Adrenal gland (tissue), 9 donors: ENCODE measurements at regions not wholly inside any gene's neighbourhood (a gene's known extent, or its start where the extent isn't known, plus 50 kb on each side); places are given as distances from the start of the nearest gene placed in this dataset.

Experiments used
- DNase-seq, 7 donors: peaks; one replicate each; pipeline ENCODE4 v3.0.0-alpha.2; 2019 to 2020
- H3K27ac ChIP-seq, 5 donors: fragments of 200-600 bp; sonication (generic) in 4 of 5; 1 replicate in 3 of 5; 2 replicates in 2 of 5; pipeline versions ENCODE4 v1.5.1 to v1.8.0; 2016 to 2020; ENCODE audit warnings: mild to moderate bottlenecking in 1 of 5
- H3K27me3 ChIP-seq: fragments of 200-600 bp; 2 replicates; pipeline ENCODE4 v1.8.0; 2021
- H3K36me3 ChIP-seq, 2 donors: fragments of 200-600 bp; replicated peaks in 1 of 2; 1 replicate in 1 of 2; 2 replicates in 1 of 2; pipeline versions ENCODE4 v1.5.1 to v1.8.0; 2018 to 2022
- H3K4me1 ChIP-seq, 2 donors: fragments of 200-600 bp; replicated peaks in 1 of 2; 1 replicate in 1 of 2; 2 replicates in 1 of 2; pipeline versions ENCODE4 v1.5.1 to v1.8.0; 2018 to 2021
- H3K4me3 ChIP-seq, 4 donors: fragments of 200-600 bp; sonication (generic) in 3 of 4; one replicate each; pipeline ENCODE4 v1.5.1; 2016 to 2018
- H3K9me3 ChIP-seq, 3 donors: fragments of 200-600 bp; sonication (generic) in 1 of 3; replicated peaks in 1 of 3; 1 replicate in 2 of 3; 2 replicates in 1 of 3; pipeline versions ENCODE4 v1.5.1 to v1.8.0; 2016 to 2021
- CTCF ChIP-seq, 6 experiments: fragments of 450-650 bp in 4 of 6; fragments of 200-600 bp in 2 of 6; sonication (generic) in 1 of 6; IDR thresholded peaks; 1 replicate in 5 of 6; 2 replicates in 1 of 6; pipeline versions ENCODE4 v1.5.1 to v1.8.0; 2016 to 2021; ENCODE audit warnings: antibody characterized with exemption in 6 of 6, mild to moderate bottlenecking in 2 of 6, moderate library complexity in 1 of 6
- POLR2A ChIP-seq, 2 donors: fragments of 450-650 bp; IDR thresholded peaks; one replicate each; pipeline ENCODE4 v1.6.1; 2017; ENCODE audit warnings: antibody characterized with exemption in 2 of 2, mild to moderate bottlenecking in 2 of 2, moderate library complexity in 1 of 2
- WGBS, 4 donors: extraction: QIAGEN DNeasy Blood & Tissue Kit in 2 of 4; methylation state at CpG; one replicate each; pipeline versions ENCODE4 v1.1.5 to v1.1.7; 2013 to 2017; 5-methylcytosine and 5-hydroxymethylcytosine counted together
- intact Hi-C, 2 donors: fragments of 100-400 bp; cut with DNase I; formaldehyde crosslinking; loops; one replicate each; pipeline versions ENCODE4 v1.14.1 to v1.15.0; 2022 to 2023
- donor health status: healthy with polysubstance abuse.
- donor health status: Bipolar disorder and iron deficiency.
- donor health status: DM: yes; HTN: yes; CAD: no.
- donor health status: DM: no; HTN: no; CAD: no.
- donor health status: DM: no; HTN: no; CAD: no.

GRCh38 chr5:30524428-30524827, 669.1 kb upstream of the CDH6 start:
- Histone ChIP-seq H3K9me3 (no peaks in the 10 kb centered on the region), H3K36me3 (no peaks in the 10 kb centered on the region), H3K4me3 (no peak overlapping the region), H3K4me1 (no peaks in the 10 kb centered on the region), H3K27me3 (no peaks in the 10 kb centered on the region), H3K27ac (no peak overlapping the region)
- 84 to 92% (median 88%) methylated on average over 6 of the region's 6 CpGs for WGBS, 4 donors
- DNase-seq: no peak
- intact Hi-C loops: no loop called here
- TF ChIP-seq POLR2A (IDR thresholded peaks at IDR 0.05) (no peak), CTCF (IDR thresholded peaks at IDR 0.05) (no peak)

DNA sequence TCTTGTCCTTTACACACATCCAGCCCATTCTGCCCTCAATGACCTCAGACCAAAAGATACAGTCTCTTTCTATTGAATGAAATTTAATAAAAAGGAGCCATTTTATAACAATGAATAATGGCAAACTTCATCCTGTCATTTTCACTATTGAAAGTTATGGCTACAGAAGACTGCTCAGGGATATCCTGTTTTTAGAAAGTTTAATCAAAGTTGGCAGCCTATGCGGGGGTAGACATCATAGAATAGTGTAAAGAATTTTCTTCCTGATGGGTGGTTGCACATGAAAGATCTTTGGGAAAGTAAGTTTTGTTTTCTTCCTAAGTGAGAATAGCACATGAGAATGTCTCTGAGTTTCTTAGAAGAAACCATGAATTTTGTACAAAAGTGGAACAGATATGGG, 670.4 kb upstream of the CDH6 start:
- no peak overlapping the region for H3K4me3 ChIP-seq
- no peak overlapping the region for H3K27ac ChIP-seq
- no peaks in the 10 kb centered on the region for H3K9me3 ChIP-seq
- H3K27me3 ChIP-seq: no peaks in the 10 kb centered on the region
- intact Hi-C loops: no loop called here
- no peaks in the 10 kb centered on the region for H3K4me1 ChIP-seq
- H3K36me3 ChIP-seq: no peaks in the 10 kb centered on the region
- WGBS, 4 donors: 52 to 61% (median 57%) methylated on average over 1 of the region's 1 CpG
- no peak for TF ChIP-seq POLR2A (IDR thresholded peaks at IDR 0.05)
- no peak for TF ChIP-seq CTCF (IDR thresholded peaks at IDR 0.05)
- no peak for DNase-seq

DNA sequence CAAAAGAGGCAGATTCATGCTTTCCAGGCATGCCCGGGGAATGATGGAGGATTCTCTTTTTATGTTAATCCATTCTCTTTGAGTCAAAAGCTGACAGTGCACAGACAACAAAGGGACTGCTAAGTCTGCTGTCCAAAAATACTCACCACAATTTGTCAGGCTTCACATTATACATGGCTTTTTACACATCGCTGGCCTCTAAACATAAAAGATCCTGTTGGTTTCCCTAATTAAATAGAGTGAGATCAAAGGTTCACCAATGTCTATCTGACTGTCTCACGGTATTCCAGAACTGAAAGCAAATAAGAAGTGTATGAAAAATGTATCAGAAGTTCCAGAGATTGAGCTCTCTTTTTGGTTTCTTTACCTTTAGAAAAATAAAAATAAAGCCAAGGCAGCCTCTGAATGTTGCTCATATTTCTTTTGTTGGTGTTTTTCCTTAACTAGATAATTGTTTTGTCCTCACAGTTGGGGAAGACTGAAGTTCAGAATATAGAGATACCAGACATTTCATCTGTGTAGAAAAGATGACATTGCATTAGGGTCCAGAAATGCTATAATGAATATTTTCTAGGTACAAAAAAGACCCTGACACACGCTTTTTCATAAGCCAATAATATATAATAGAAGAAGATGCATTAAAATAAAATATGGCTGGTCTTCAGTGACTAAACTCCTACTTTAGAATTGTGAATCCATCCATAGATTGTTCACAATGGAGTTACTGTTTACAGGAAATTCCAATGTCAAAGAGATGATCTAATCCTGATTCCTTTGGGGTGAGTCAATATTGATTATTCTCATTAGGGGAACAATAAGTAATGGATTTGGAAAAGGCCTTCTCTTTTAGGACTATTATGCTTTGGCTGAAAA, 688.2 kb upstream of the CDH6 start:
- no peaks in the 10 kb centered on the region for H3K9me3 ChIP-seq
- intact Hi-C loops: no loop called here
- DNase-seq: no peak
- 45 to 57% (median 51%) methylated on average over 4 of the region's 4 CpGs for WGBS, 4 donors
- H3K4me3 ChIP-seq: no peak overlapping the region
- H3K36me3 ChIP-seq: no peaks in the 10 kb centered on the region
- H3K27ac ChIP-seq: no peak overlapping the region
- no peaks in the 10 kb centered on the region for H3K4me1 ChIP-seq
- H3K27me3 ChIP-seq: no peaks in the 10 kb centered on the region
- TF ChIP-seq POLR2A (IDR thresholded peaks at IDR 0.05) (no peak), CTCF (IDR thresholded peaks at IDR 0.05) (no peak)

DNA sequence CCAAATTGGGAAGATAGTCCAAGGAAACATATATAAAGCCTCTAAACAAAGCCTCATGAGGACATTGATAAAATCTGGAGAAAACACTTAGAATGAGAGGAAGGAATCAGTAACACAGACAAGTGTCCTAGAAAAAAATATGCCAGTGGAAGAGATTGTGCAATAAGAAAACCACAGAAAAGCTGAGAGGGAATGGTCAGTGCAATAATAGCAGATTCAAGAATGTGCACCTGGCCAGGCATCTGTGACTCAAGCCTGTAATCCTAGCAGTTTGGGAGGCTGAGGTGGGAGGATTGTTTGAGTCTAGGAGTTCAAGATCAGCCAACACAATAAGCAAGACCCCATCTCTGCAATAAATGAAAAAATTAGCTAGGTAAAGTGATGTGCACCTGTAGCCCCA, 691.2 kb upstream of the CDH6 start:
- H3K4me3 ChIP-seq: no peak overlapping the region
- H3K9me3 ChIP-seq: no peaks in the 10 kb centered on the region
- no peaks in the 10 kb centered on the region for H3K36me3 ChIP-seq
- DNase-seq: no peak
- TF ChIP-seq POLR2A (IDR thresholded peaks at IDR 0.05) (no peak), CTCF (IDR thresholded peaks at IDR 0.05) (no peak)
- no peaks in the 10 kb centered on the region for H3K27me3 ChIP-seq
- H3K27ac ChIP-seq: no peak overlapping the region
- intact Hi-C loops: no loop called here
- no peaks in the 10 kb centered on the region for H3K4me1 ChIP-seq
